ENCODE measurements at regions not wholly inside any gene's neighbourhood (a gene's known extent, or its start where the extent isn't known, plus 50 kb on each side); places are given as distances from the start of the nearest gene placed in this dataset.
A peak's percentile ranks its signal among the peaks of the same experiment; 100 is the strongest.

DNA sequence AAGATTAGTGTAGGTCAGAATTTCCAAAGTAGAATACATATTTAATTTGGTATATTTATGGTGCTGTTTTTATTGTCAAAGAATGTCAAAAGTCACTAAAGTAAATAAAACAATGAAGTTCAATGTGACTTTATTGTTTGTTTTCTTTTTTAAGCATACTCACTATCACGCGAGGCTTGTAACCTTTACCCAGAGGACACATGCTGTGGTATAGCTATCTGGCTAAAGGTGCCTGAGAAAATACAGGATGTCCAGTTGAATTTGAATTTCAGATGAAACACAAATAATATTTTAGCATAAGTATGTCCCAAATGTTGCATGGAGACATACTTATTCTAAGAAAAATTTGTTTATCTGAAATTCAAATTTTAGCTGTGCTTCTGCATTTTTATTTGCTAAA is 103.3 kb upstream of the KLF7 start:
- H3K27me3 ChIP-seq (replicated peaks in 1 of 7): no peaks in the 10 kb centered on the region
- WGBS, 5 donors: 93 to 100% (median 98%) methylated on average over 2 of the region's 2 CpGs
- H3K27ac ChIP-seq: no peak overlapping the region
- no peaks in the 10 kb centered on the region for H3K9me3 ChIP-seq
- H3K4me3 ChIP-seq: no peak overlapping the region
- no peak for DNase-seq
- H3K36me3 ChIP-seq: no peaks in the 10 kb centered on the region
- TF ChIP-seq POLR2A (IDR thresholded peaks at IDR 0.05): no peak
- no peak for TF ChIP-seq POLR2AphosphoS5 (IDR thresholded peaks at IDR 0.05)
- TF ChIP-seq, protein P1, sequence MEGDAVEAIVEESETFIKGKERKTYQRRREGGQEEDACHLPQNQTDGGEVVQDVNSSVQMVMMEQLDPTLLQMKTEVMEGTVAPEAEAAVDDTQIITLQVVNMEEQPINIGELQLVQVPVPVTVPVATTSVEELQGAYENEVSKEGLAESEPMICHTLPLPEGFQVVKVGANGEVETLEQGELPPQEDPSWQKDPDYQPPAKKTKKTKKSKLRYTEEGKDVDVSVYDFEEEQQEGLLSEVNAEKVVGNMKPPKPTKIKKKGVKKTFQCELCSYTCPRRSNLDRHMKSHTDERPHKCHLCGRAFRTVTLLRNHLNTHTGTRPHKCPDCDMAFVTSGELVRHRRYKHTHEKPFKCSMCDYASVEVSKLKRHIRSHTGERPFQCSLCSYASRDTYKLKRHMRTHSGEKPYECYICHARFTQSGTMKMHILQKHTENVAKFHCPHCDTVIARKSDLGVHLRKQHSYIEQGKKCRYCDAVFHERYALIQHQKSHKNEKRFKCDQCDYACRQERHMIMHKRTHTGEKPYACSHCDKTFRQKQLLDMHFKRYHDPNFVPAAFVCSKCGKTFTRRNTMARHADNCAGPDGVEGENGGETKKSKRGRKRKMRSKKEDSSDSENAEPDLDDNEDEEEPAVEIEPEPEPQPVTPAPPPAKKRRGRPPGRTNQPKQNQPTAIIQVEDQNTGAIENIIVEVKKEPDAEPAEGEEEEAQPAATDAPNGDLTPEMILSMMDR (IDR thresholded peaks at IDR 0.05 in 8 of 11, conservative IDR thresholded peaks at IDR 0.05 in 3 of 11): no peak
- peaks cover 0 to 5% (median 0%) of the 10 kb centered on the region in 6 donors for H3K4me1 ChIP-seq
- intact Hi-C loops (cut with DNase I; ENCODE audit: low total_unique reads): no loop called here

DNA sequence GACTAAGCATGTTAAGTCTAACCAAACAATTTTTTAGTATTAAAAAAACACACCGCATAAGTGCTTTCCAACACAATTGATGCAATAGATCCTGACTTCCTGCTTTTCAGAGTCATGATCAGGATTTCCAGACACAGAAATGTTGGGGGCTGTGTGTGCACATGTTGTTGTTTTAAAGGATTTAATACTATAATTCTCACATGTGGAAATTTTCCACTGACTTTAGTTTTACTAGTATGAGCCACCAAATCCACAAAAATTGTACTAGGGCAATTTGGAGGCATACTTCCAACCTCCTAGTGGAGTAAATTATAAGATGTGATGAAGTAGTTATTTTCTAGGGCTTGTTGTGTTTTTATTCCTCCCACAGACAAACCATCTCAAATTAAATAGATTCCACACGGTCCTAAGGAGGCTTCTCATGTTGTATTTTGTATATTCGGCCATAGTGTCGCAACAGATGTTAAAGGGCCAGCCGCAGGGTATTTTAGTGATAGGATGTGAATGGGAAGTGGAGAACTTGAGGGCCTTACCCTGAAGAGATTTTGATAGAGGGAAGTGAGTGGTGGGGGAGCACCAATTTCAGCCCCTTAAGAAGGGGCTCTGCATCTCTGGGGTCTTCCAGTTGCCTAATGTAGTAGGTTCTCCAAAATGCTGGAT is 108.9 kb upstream of the KLF7 start:
- H3K27ac ChIP-seq: peak overlapping the region in 5 of 8 donors; percentile 31 to 64 (median 37)
- TF ChIP-seq POLR2A (IDR thresholded peaks at IDR 0.05) (no peak), POLR2AphosphoS5 (IDR thresholded peaks at IDR 0.05) (no peak)
- TF ChIP-seq, protein P1 (IDR thresholded peaks at IDR 0.05 in 8 of 11, conservative IDR thresholded peaks at IDR 0.05 in 3 of 11): no peak
- DNase-seq: no peak
- H3K27me3 ChIP-seq (replicated peaks in 1 of 7): no peaks in the 10 kb centered on the region
- peaks cover 0 to 8% (median 0%) of the 10 kb centered on the region in 6 donors for H3K4me1 ChIP-seq
- no peak overlapping the region for H3K4me3 ChIP-seq
- intact Hi-C loops (cut with DNase I; ENCODE audit: low total_unique reads): no loop called here
- H3K9me3 ChIP-seq: no peaks in the 10 kb centered on the region
- WGBS, 5 donors: 52 to 81% (median 60%) methylated on average over 5 of the region's 5 CpGs
- no peaks in the 10 kb centered on the region for H3K36me3 ChIP-seq

DNA sequence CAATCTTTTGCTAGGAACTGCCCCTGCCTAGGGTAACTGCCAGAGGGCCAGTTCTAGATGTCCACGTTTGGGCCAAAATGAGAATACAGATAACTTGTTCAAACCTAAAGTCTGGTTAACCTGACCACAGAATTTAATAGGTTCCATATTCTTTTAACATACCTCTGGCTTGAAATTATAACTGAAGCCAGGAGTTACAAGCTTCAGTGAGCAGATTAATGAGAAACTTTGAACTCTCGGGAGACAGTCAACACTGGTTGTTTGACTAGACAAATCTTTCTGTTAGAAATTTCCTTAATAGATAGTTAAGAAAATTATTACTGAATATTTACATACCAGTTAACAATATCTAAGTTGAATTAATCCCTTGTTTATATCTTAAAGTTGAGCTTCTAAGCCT is 110.0 kb upstream of the KLF7 start:
- no peak overlapping the region for H3K4me3 ChIP-seq
- peaks cover 0 to 8% (median 0%) of the 10 kb centered on the region in 6 donors for H3K4me1 ChIP-seq
- no peak for TF ChIP-seq POLR2A (IDR thresholded peaks at IDR 0.05)
- TF ChIP-seq, protein P1 (IDR thresholded peaks at IDR 0.05 in 8 of 11, conservative IDR thresholded peaks at IDR 0.05 in 3 of 11): no peak
- TF ChIP-seq POLR2AphosphoS5 (IDR thresholded peaks at IDR 0.05): no peak
- H3K9me3 ChIP-seq: no peaks in the 10 kb centered on the region
- WGBS, 5 donors: 78 to 95% (median 94%) methylated on average over 2 of the region's 2 CpGs
- no peak for DNase-seq
- no peaks in the 10 kb centered on the region for H3K27me3 ChIP-seq (replicated peaks in 1 of 7)
- no peaks in the 10 kb centered on the region for H3K36me3 ChIP-seq
- intact Hi-C loops (cut with DNase I; ENCODE audit: low total_unique reads): no loop called here
- H3K27ac ChIP-seq: peak overlapping the region in 2 of 8 donors; percentile 31 to 36

DNA sequence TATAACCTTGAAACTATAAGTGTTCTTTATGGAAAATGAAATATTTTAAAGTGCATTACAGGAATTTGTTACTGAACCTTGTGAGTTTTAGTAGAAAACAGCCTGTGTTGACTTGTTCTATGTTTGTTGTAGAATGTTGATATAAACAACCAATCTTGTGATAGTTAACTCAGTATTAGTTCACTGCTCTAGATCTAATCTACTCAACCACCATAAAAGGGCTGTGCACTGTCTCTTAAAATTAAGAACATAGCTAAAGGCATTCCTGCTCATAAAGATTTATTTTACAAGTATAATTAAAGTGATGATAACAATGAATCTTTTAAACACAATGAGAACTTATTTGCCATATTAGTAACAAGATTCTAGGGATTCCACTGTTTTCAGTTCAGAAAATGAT is 110.5 kb upstream of the KLF7 start:
- no peaks in the 10 kb centered on the region for H3K9me3 ChIP-seq
- intact Hi-C loops (cut with DNase I; ENCODE audit: low total_unique reads): no loop called here
- DNase-seq: no peak
- TF ChIP-seq POLR2A (IDR thresholded peaks at IDR 0.05) (no peak), POLR2AphosphoS5 (IDR thresholded peaks at IDR 0.05) (no peak)
- TF ChIP-seq, protein P1 (IDR thresholded peaks at IDR 0.05 in 8 of 11, conservative IDR thresholded peaks at IDR 0.05 in 3 of 11): no peak
- no peak overlapping the region for H3K4me3 ChIP-seq
- H3K27ac ChIP-seq: no peak overlapping the region
- no peaks in the 10 kb centered on the region for H3K27me3 ChIP-seq (replicated peaks in 1 of 7)
- peaks cover 0 to 8% (median 0%) of the 10 kb centered on the region in 6 donors for H3K4me1 ChIP-seq
- no peaks in the 10 kb centered on the region for H3K36me3 ChIP-seq
